GM12873 (cell line): ENCODE measurements at regions not wholly inside any gene's neighbourhood (a gene's known extent, or its start where the extent isn't known, plus 50 kb on each side); places are given as distances from the start of the nearest gene placed in this dataset.

Experiments
- CTCF ChIP-seq: IDR thresholded peaks from 2 replicates; pipeline ENCODE4 v1.5.1; 2012; ENCODE audit warnings: low read depth, mild to moderate bottlenecking, moderate library complexity, low read length, control low read depth; ENCODE audit not compliant: insufficient read depth; ENCODE audit errors: missing control alignments

- TF ChIP-seq CTCF: no peak
Measured at GRCh38 chr7:36005293-36005692, 147.8 kb upstream of the EEPD1 start.

GRCh38 chr7:36005876-36006275, 147.2 kb upstream of the EEPD1 start:
- TF ChIP-seq CTCF: no peak

- TF ChIP-seq CTCF: no peak
Measured at GRCh38 chr7:36006636-36007229, 146.3 kb upstream of the EEPD1 start.

- TF ChIP-seq CTCF: no peak
Measured at GRCh38 chr7:36010656-36011587, 142.1 kb upstream of the EEPD1 start.

GRCh38 chr7:36011588-36011965, 141.5 kb upstream of the EEPD1 start:
- no peak for TF ChIP-seq CTCF

- no peak for TF ChIP-seq CTCF
Measured at GRCh38 chr7:36013246-36014014, 139.6 kb upstream of the EEPD1 start.

- no peak for TF ChIP-seq CTCF
Measured at GRCh38 chr7:36014961-36015360, 138.1 kb upstream of the EEPD1 start.
